HG03575 (cell line): ENCODE measurements at regions not wholly inside any gene's neighbourhood (a gene's known extent, or its start where the extent isn't known, plus 50 kb on each side); places are given as distances from the start of the nearest gene placed in this dataset.

Experiments used
- ATAC-seq: cut with Tn5 transposase; IDR thresholded peaks from one replicate; pipeline ENCODE4 v1.9.1; 2021; ENCODE audit not compliant: unreplicated experiment, insufficient number of reproducible peaks, low FRiP score; ENCODE audit errors: extremely low read depth

DNA sequence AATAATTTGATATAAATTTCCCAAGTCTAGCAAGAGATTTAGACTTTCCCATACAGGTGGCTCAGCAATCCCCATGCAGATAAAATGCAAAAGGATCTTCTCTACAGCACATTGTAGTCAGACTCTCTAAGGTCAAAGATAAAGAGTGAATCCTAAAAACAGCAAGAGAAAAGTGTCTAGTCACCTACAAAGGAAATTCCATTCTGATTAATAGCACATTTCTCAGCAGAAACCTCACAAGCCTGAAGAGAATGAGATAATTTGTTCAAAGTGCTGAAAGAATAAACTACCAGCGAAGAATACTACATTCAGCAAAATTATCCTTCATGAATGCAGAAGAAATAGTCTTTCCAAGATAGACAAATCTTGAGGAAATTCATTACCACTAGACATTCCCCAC lies 493.3 kb downstream of the PRELID2 start:
- no peak for ATAC-seq

- ATAC-seq, result no peak
Observed at GRCh38 chr5:145340099-145340498, 495.0 kb downstream of the PRELID2 start.

- ATAC-seq, result no peak
Observed at GRCh38 chr5:145324767-145325479, 510.2 kb downstream of the PRELID2 start.

GRCh38 chr5:145324101-145324500 lies 511.0 kb downstream of the PRELID2 start:
- ATAC-seq, result no peak

DNA sequence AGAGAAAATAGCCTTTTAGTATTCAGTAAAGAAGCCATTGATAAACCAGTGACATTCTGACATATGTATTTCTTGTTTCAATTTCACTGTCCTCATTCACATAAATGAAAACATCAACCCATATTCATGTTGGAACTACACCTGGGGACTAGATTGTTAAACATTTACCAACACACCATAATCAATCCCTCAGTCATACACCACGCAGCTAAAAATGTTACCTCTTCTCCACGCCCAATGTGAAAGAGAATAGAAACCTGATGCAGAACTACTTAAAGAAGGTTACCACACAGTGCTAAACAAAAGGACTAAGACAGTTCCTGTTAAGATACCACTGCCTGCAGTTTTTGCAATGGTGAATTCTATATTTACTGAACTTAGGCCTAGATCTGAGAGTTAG lies 518.9 kb downstream of the PRELID2 start:
- peak; percentile 68 for ATAC-seq

DNA sequence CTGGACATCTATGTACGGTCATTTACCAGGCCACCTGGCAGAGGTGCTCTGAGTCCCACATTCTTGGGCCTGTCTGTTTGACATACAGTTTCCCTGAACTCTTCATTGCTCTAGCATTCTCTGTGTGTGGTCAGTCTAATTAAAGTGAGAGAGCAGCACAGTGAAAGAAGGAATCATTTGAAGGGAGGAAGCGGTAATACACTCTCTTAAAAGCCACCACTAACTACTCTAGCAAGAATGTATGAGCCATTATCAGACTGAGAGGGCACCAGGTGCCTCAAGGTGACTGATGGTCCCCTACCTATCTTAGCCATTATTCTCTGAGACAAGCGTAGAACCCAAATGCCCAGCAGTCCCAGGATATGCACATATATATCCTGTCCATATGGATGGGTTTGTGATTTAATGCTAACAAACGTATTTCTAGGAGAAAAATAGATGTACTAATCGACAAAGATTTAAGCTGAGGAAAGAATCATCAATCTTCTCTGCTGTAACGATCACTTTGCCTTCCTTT lies 527.2 kb downstream of the PRELID2 start:
- no peak for ATAC-seq

GRCh38 chr5:145295236-145295835 lies 539.8 kb downstream of the PRELID2 start:
- ATAC-seq, result no peak

DNA sequence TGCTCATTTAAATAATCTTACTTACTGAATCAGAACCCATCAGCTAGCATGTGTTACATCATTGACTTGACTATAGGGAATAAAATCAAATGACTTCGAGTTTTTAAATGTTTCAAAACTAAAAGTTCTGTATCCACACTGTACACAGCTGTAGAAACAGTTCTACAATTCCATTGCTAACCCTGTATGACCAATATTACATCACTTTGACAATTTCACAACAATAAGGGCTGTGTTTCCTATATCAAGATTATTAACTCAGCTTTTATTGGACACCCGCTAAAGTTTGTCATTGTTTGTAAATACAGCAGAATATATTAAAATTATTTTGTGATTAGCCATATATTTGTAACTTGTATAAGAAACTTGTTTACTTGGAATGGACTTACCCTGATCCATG lies 540.8 kb downstream of the PRELID2 start:
- ATAC-seq, result no peak

- ATAC-seq, result no peak
Observed at GRCh38 chr5:145293716-145294115, 541.4 kb downstream of the PRELID2 start.

- no peak for ATAC-seq
Observed at GRCh38 chr5:145292278-145292677, 542.9 kb downstream of the PRELID2 start.

GRCh38 chr5:145283141-145283810 lies 551.9 kb downstream of the PRELID2 start:
- ATAC-seq, result no peak

DNA sequence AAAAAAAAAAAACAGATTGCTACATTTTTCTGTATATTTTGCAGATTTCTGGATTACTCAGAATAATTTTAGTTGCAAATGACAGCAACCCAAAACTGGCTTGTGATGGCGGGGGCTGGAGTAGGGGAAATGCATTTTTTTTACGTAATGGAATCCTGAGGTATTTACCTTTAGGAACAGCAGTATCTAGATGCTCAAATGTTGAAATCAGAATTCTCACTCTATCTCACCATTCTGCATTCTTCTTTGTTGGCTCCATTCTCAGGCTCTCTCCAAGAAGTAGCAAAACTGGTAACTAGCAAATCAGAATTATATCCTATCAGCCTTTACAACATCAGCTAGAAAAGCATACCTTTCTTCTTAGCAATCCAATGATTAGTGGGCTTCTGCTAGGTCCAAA lies 554.3 kb downstream of the PRELID2 start:
- ATAC-seq, result no peak

DNA sequence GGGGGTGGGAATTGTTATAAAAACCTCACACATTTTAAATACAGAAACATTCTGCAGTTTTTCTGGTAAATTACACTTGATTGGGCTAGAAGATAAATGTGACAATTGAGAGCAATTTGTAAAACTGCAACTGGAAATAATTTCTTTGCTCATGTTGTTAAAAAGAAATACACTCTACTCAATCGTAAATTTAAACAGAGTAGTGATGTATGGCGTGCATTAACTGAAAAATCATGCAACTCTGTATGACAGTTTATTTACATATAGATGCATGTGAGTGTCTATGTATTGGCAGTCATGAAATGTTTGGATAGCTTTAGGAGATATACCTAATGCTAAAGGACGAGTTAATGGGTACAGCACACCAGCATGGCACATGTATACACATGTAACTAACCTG lies 554.9 kb downstream of the PRELID2 start:
- no peak for ATAC-seq

GRCh38 chr5:145260670-145261069 lies 574.5 kb downstream of the PRELID2 start:
- no peak for ATAC-seq

- ATAC-seq, result no peak
Observed at GRCh38 chr5:145247745-145248040, 587.4 kb downstream of the PRELID2 start.

DNA sequence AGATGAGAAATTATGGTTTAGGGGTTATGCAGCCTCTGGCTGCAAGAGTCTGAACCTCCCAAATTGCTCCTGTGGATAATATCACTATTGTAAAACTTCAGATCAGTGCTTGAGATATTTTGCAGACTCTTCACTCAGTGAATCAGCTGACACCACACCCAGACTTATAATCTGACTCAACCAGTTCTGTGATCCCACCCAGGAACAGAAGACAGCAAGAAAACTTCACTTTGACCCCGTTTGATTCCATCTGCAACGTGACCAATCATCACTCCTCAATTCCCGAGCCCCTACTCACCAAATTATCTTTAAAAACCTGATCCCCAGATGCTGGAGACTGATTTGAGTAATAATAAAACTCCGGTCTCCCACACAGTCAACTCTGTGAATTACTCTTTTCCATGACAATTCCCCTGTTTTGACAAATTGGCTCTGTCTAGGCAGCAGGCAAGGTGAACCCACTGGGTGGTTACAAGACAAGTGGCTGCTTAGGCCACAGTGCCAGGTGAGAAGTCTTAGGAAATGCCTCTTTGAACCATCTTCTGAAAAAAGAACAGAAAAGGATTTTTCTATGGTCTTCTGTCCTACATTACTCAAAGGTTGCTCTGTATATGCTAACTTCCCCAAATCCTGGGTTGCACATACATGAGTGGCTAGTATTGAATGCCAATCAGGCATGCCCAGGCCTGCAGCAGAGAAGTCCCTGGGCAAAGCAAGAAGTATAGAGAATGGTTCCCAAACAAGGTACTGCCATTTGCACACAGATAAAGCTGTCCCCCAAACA lies 588.0 kb downstream of the PRELID2 start:
- no peak for ATAC-seq

DNA sequence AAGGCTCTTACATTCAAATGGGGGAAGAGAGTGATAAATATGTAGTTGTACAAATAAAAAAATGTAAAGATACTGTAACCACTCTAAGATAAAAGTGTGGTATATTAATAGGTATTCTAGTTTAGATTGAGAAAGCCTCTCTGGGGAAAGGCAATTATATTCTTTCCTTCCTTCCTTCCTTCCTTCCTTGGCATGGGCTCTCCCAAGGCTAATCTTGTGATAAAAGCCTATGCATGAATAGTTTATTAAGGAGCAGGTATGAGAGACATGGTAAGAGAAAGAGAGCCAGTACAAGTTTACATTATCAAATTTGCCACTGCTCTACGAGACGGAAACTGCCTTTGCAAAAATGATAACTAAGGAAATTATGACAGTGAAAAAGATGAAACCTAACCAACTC lies 588.8 kb downstream of the PRELID2 start:
- ATAC-seq, result no peak

DNA sequence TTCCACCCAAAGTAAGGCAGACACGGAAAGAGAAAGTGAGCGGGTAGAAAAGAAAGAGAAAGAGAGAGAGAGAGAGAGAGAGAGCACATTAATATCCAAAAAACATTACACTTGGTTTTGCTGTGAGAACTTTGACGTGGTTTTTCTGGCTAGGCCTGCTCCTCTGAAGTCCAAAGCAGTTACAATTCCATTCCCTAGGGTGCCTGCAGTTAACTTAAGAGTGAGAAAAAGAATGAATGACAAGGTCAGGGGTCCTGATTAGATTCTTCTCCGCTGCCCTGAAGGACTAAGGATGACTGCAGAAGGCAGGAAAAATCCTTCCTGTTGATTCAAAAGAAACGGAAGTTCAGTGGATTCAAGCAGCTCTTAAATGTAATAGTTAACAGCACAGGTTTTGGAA lies 589.8 kb downstream of the PRELID2 start:
- no peak for ATAC-seq

DNA sequence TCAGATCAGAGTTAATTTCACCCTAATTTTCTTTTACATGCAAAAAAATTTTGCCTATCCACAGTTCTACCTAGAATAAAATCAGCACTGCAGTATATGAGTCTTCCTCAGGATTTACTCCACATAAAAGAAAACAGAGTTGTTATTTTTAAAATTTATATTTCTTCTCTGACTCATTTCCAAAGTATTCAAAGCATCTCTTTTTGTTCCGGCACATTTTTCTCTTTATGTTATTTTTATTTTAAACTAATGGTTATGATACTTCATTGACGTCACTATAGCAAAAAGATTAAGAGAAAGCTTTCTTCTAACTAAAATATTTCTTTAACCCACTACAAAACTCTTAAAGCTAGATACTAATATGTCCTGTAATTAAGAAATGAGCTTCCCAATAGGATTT lies 590.4 kb downstream of the PRELID2 start:
- ATAC-seq, result no peak

DNA sequence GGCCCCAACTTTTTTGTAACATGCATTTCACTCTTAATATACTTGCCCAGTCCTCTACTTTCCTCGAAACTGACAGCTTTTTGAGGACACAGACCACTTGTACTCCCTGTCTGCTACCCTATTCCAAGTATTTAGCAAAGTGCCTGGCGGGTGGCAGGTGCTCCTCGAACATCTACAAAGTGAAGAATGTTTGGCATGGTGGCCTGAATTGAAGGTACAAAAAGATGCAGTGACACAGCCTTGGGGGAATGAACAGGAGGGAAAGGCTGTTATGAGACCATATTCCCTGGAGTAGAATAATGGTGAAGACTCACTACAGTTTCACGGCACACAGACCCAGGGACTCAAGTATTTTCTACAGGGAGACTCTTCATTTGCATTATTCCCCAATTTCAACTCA lies 590.9 kb downstream of the PRELID2 start:
- ATAC-seq, result no peak
